ENCODE measurements at regions not wholly inside any gene's neighbourhood (a gene's known extent, or its start where the extent isn't known, plus 50 kb on each side); places are given as distances from the start of the nearest gene placed in this dataset.

DNA sequence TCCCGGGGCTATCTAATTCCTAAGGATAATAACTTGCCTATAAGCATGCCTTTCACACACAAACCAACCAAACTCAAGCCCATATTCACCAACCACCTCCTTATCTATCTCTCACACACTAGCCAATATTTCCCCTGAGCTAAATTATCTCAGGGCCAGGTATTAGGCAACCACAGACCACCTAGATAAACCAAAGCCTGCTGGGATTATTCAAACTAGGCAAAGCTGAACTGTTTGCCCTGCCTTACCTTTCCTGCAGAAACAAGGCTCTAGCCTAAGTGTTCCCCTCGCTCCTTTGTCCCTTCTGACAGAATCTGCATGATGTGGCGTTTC lies 114.7 kb upstream of the EEA1 start:
- TF ChIP-seq CTCF (conservative IDR thresholded peaks at IDR 0.05 in 1 of 2, IDR thresholded peaks at IDR 0.05 in 1 of 2; ENCODE audit: low read depth in 1 of 2, low read length in 2 of 2) (no peak), EZH2 (IDR thresholded peaks at IDR 0.05; ENCODE audit: low read length, missing control alignments) (no peak)
